Lower leg skin (tissue), 3 donors: ENCODE measurements at regions not wholly inside any gene's neighbourhood (a gene's known extent, or its start where the extent isn't known, plus 50 kb on each side); places are given as distances from the start of the nearest gene placed in this dataset.

ENCODE experiments used
- POLR2A ChIP-seq, 2 donors: fragments of 450-650 bp; IDR thresholded peaks; one replicate each; pipeline ENCODE4 v1.6.1; 2016 to 2017; ENCODE audit warnings: antibody characterized with exemption in 2 of 2, mild to moderate bottlenecking in 1 of 2, moderate library complexity in 1 of 2
- TF ChIP-seq, protein P1 (sequence below), 3 donors: fragments of 450-650 bp; IDR thresholded peaks; one replicate each; pipeline ENCODE4 v1.5.1; 2016; ENCODE audit warnings: antibody characterized with exemption in 3 of 3, mild to moderate bottlenecking in 3 of 3, moderate library complexity in 2 of 3

DNA sequence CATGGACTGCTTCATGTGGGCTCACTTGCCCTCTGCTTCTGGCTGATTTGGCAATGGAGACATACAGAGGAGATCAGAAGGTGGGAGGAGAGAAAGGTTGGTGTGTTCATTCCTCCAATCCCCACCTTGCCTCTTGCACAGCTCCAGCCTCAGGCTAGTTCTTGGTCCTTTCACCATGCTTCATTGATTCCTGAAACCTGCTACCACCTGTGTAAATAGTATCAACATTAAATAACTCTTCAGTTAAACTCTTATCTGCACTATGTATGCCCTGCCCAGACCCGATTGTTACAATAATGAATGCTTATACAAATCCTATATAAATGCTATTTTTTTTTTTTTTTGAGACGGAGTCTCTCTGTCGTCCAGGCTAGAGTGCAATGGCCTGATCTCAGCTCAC, 174.5 kb downstream of the CD83 start:
- no peak for TF ChIP-seq POLR2A (IDR thresholded peaks at IDR 0.05)
- TF ChIP-seq, protein P1, sequence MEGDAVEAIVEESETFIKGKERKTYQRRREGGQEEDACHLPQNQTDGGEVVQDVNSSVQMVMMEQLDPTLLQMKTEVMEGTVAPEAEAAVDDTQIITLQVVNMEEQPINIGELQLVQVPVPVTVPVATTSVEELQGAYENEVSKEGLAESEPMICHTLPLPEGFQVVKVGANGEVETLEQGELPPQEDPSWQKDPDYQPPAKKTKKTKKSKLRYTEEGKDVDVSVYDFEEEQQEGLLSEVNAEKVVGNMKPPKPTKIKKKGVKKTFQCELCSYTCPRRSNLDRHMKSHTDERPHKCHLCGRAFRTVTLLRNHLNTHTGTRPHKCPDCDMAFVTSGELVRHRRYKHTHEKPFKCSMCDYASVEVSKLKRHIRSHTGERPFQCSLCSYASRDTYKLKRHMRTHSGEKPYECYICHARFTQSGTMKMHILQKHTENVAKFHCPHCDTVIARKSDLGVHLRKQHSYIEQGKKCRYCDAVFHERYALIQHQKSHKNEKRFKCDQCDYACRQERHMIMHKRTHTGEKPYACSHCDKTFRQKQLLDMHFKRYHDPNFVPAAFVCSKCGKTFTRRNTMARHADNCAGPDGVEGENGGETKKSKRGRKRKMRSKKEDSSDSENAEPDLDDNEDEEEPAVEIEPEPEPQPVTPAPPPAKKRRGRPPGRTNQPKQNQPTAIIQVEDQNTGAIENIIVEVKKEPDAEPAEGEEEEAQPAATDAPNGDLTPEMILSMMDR (IDR thresholded peaks at IDR 0.05) = no peak
